Activated T-cell treated with anti-CD3 and anti-CD28 coated beads for 1 hour (primary cell): ENCODE measurements at regions not wholly inside any gene's neighbourhood (a gene's known extent, or its start where the extent isn't known, plus 50 kb on each side); places are given as distances from the start of the nearest gene placed in this dataset.
"Not testable (repeated sequence)": the region's sequence is repeated elsewhere in the genome, so short reads cannot be mapped to it uniquely, and the experiment has no call there.

Source experiments
- DNase-seq: peaks from one replicate; pipeline ENCODE4 v3.0.0-alpha.2; 2020; ENCODE audit warnings: low read depth

DNA sequence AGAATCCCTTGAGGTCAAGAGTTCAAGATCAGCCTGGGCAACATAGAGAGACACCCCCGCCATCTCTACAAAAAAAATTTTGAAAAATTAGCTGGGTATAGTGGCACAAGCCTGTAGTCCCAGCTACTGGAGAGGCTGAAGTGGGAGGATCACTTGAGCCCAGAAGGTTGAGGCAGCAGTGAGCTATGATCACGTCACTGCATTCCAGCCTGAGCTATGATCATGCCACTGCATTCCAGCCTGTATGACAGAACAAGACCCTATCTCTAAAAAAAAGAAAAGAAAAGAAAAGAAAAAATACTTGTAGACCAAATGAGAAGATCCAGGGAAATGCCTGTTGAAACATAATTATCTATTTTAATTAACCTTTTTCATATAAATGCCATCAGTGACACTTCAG lies 93.8 kb upstream of the MDM1 start:
- DNase-seq, result no peak

DNA sequence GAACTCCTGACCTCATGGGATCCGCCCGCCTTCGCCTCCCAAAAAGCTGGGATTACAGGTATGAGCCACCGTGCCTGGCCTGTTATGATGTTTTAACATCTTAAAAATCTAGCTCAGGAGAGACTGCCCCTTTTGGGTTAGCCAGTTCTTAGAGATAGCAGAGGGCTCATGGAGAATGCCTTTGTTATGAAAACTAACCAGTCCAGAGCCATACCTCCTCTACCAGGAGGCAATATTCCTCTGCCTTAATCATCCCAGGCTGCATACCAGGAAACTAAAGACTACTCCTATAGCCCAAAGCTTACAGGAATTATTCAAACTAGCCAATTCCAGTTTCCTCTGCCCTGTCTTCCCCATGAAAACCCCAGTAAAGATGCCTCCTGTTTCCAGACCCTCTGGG lies 96.0 kb upstream of the MDM1 start:
- no peak for DNase-seq

DNA sequence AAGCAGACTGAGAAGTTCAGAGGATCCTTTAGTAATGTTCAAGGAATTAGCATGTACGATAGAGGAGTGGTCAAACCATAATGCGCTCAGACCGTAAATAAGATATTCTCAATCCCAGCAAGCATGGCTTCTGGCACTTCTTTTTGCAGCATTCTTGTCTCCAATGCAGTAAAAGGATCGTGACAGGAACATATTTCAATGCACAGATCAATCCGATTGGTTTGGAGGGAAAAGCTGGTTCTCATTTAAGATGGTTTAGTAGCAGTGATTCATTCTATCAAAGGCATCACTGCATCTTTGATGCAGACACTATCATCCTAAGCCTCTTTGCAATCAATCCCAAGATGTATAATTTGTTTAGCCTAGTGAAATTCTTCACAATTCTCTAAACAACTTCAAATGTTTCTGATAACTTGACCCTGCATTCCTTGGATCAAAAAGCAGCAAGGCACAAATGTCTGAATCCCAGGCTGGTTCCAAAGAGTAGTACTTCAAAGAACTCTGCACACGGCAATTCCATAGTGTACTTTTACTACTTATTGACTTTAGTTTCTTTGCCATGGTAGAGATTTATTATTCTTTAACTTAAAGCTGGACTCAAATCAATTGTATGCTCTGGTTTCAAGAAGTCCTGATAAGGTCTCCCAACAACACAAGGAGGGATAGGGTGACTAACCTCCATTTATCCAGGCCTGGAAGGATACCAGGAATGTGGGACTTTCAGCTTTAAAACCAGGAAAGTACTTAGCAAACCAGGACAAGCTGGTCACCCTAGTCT lies 96.8 kb upstream of the MDM1 start:
- no peak for DNase-seq

DNA sequence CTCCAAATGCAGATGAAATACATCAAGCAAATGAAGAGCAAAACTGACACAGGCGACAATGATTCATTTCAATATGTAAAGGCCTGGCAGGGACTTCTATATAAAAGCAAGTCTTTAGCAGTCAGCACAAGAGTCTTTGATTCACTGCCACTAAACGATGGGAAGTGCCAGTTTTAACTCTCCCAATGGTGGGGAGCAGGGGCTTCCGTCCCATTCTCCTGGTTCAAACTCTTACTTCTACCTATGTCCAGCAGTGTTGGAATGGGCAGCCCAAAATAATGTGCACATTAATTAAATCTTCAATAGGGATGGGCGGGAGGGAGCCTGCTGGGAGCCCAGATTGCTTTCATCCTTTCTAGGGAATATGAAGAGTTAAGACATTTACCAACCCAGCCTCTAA lies 97.5 kb upstream of the MDM1 start:
- DNase-seq, result no peak

DNA sequence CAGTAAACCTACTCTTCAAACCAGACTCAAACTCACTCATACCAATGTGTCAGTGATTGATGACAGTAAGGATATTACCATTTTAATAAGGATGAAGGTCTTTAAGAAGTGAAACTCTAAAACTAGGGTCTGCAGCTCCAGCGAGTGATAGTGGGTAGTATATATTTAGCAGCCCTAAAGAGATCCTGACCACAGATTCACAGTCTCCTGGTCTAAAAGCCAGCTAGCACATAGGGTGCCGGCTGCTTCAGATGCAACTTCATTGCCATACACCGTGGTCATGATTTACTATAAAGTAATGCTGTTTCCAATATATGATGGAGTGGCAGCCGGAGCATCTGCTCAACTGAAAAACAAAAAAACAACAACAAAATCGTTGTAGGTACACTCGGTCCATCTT lies 99.6 kb upstream of the MDM1 start:
- DNase-seq, result no peak

DNA sequence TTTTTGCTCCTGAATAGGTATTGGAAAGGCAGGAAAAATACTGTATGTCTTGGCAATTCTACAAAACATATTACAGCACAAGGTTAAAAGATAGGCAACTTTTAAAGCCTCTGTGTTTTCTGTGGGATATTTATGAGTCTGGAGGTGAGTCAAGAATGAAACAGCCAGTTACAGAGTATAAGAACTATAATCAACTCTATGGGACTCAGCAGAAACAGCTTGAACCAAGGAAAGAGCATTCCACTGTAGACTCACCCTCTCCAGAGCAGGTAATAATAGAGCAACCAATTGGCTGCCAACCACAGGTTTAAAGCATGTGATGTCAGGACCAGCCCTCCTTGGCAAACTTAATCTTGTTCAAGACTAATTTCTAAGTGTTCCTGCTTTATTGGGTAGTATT lies 100.5 kb upstream of the MDM1 start:
- DNase-seq, result no peak

DNA sequence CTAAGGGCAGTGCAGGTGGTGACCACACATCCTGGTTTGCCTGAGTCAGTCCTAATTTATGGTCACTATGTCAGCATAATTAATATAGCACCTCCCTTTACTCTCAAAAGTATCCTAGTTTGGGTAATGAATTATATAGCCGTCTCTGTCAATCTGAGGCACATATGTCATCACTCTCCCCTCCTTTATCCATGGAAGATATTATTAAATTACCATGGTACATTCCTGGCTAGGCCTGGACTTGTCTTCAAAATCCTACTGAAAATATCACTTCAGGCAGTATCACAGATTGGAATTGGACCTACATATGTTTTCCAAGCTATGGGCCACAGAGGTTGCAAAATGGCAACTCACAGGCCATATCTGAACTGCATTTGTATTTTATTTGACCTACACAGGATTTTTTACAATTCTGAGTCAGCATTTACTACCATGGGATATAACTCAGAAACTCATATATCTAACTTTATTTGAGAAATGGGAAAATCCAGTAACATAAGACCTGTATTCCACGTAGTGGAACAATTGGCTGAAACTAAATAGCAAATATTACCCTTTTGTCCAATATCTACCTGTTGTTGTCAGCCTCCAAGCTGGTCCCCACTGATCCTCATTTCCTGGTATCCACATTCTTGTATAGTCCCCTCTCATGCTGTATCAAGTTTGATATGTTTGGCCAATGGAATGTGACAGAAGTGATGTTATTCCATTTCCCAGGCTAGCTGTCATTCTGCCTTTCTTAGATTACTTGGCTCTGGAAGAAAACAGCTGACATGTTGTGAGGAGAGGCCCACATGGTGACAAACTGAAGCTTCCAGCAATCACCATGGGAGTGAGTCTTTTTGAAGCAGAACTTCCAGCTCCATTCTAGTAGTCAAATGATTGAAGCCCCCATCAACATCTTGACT lies 102.5 kb upstream of the MDM1 start:
- no peak for DNase-seq

DNA sequence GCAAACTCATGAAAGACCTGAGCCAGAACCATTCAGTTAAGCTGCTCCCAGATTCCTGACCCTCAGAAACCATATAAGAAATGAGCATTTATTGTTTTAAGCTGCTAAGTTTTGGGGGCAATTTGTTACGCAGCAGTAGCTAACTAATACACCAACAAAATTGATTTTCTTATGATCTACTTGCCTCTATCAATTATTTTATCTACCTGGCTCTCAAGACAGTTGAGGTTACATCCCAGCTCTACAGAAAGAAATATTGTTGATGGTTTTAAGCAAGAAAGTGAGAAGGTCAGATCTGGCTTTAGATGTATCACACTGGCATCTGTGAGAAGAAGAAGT lies 103.1 kb upstream of the MDM1 start:
- DNase-seq, result no peak

DNA sequence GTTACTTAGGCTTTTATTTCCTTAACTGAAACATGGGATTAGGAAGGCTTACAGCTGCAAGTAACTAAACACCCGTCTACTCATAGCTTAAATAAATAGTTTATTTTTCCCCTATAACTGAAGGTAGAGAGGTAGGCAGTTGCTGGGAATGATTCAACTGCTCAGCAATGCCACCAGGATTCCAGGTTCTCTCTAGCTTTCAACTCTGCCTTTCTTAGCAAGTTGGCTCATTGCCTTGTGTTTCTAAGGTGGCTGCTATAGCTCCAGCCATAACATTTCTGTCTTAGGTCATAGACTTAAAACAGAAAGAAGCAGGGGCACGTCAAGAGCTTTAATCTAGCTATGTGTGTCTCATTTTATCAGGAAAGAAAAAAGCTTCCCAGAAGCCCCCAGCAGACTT lies 103.7 kb upstream of the MDM1 start:
- DNase-seq, result no peak

DNA sequence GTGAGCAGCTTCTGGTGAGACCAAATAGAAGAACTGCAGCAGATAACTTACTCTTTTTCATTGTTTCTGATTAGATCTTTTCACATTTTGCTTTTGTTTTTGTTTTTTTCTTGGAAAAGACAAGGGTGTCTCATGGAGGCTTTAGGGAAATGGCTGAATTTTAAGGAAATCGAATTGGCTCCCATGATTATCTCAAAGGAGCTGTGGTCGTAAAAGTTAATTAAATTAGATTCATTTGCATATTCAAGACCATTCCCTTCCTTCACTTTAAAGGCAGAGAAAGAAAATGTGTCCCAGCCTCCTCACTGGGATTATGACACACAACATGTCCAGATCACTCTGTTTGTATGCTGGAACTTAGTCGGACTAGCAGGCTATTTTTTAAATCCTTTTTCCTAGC lies 106.4 kb upstream of the MDM1 start:
- no peak for DNase-seq

DNA sequence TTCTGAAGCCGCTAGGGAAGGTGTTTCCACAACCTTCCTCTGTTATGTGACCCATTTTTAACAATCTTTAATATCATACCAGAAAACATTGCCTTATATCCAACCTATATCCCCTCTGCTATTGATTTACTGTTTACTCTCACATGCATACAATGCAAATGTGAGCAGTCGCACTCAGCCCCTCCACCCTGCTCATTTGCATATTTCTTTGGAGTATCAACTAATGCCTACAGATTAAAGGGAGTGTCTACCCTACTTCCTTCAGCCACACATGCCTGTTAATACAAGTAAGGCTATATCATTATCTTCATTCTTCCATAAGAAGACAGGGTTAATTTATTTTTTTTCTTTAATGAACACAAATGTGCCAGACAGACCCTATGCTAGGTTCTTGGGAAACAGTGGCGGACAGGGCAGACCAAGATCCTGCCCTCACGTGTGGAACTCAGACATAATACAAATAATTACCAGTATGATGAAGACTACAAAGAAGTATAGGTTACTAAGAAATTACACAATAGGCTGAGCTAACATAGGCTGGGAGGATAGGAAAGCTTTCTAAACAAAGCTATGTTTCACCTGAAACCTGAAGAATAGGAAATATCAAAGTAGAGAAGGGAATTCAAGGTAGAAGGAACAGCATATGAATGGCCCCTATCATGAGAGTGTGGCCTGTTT lies 107.3 kb upstream of the MDM1 start:
- DNase-seq, result no peak

DNA sequence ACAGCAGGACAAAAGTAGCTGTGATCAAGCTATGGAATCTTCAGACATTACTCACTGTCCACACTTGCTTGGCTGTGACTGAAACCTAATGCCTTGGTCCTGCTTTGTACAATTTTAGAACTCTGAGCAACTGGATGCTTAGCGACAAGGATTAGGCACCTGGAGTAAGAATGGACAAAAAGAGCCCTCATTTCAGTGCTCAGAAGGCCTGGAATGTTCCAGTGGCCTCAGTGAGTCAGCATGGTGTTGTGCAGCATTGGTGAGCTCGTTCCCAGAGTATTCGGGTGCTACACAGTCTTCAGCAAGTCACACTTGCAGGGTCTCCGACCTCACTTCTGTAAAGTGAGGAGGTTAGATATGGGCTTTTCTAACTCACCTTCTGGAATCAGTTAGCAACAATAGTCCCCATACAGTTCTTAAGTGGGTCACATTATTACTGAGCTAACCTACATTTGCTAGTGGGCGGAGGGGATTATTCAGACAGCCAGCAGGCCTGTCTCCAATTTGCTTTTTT lies 108.0 kb upstream of the MDM1 start:
- no peak for DNase-seq

DNA sequence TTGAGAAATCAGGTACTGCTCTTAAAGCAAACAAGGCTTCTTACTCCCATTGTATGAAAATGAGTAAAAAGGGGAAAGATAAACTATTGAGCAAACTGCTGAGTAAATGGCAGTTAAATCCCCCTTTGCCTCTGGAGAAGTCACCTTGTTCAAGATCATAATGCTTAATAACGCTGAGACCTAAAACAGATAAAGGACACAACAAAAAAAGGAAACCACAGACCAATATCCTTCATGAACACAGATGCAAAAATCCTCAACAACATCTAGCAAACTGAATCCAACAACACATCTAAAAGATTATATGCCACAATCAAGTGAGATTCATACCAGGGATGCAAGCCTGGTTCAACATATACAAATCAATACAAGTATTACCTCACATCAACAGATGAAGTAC lies 109.0 kb upstream of the MDM1 start:
- DNase-seq, result no peak

DNA sequence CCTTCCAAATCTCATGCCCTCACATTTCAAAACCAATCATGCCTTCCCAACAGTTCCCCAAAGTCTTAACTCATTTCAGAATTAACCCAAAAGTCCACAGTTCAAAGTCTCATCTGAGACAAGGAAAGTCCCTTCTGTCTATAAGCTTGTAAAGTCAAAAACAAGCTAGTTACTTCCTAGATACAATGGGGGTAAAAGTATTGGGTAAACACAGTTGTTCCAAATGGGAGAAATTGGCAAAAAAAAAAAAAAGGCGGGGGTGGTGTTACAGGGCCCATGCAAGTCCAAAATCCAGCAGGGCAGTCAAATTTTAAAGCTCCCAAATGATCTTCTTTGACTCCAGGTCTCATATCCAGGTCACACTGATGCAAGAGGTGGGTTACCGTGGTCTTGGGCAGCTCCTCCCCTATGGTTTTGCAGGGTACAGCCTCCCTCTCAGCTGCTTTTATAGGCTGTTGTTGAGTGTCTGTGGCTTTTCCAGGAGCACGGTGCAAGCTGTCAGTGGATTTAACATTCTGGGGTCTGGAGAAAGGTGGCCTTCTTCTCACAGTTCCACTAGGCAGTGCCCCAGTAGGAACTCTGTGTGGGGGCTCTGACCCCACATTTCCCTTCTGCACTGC lies 110.3 kb upstream of the MDM1 start:
- DNase-seq, result not testable (repeated sequence)

DNA sequence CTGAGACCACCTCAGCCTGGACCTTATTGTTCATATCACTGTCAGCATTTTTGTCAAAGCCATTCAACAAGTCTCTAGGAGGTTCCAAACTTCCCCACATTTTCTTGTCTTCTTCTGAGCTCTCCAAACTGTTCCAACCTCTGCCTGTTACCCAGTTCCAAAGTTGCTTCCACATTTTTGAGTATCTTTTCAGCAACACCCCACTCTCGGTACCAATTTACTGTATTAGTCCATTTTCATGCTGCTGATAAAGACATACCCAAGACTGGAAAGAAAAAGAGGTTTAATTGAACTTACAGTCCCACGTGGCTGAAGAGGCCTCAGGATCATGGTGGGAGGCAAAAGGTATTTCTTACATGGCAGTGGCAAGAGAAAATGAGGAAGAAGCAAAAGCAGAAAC lies 111.5 kb upstream of the MDM1 start:
- not testable (repeated sequence) for DNase-seq

DNA sequence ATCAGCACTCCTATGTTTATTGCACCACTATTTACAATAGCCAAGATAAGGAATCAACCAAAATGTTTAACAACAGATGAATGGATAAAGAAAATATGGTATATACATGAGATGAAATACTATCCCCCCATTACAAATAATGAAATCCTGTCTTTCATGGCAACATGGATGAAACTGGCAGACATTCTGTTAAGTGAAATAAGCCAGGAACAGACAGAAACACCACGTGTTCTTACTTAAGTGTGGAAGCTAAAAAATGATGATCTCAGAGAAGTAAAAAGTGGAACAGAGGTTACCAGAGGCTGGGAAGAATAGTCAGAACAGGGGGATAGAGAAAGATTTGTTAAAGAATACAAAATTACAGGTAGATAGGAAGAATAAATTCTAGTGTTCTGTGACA lies 113.7 kb upstream of the MDM1 start:
- DNase-seq, result no peak

DNA sequence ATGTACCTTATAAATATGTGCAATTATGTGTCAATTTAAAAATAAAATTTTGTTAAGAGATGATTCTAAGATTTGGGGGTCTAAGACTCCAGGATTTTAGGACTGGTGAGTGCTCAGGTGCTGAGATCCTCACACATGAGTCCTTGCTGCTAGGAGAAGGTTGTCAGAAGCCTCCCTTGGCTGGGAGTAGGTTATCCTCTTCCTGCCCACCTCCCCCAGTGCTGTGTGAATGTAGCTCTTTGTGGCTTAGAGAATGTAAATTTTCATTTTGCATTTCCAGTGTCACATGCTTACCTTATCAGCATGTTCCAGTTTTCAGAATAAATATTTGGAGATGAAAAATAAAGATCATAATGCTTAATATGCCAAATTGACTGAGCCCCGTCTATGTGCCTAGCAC lies 114.2 kb upstream of the MDM1 start:
- DNase-seq, result no peak

DNA sequence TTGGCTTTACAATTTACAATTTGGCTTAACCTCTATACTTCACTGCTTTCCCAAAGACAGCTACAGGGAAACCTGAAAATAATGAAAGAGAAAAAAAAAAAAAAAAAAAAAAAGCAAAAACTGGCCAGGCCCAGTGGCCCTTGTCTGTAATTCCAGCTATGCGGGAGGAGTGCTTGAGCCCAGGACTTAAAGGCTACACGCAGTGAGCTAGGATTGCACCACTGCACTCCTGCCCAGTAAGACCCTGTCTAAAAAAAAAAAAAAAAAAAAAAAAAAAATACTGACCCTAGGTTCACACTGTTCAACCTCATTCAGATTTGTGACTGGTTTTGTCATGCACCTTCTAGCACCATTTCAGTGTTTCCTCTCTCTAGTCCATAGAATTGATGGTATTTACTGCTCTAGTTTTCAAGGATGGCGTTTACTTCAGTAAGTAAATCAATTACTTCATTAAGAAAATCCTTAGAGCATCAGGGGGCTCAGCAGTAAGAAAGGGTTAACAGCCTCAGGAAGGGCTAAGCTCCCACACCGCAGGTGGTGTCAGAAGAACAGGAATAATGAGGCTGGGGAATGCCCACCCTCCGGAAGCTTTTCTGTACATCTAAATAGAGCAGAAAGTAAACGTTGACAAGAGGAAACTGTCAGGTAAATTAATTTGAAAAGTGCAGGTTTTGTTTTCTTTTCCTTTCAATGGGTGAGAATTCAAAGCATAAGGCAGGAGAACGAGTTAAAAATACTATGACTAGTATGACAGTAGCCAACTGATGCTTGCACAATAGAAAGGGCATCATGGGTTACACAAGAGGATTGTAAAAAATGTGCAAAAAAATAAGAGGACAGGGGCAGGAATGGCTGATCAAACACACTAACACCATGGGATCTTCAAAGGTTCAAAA lies 115.0 kb upstream of the MDM1 start:
- no peak for DNase-seq

DNA sequence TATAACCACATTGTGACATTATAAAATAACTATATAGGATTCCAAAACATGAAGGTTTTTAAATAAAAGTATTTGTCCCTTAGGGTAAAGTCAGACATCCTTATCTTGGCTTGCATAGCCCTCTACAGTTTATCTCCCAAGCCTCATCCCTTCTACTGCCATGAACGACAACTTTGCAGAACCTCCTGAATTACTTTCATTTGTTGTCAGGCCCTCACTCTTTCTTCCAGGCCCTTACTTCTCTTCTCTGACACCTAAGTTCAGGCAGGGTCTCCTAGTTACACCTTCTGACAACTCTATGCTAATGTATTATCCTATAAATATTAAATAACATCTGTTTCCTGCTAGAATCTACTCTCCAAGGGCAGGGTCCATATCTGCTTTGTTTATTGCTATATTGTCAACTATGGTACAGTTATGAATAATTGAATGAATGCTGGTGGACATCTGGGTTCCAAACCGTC lies 115.7 kb upstream of the MDM1 start:
- no peak for DNase-seq

DNA sequence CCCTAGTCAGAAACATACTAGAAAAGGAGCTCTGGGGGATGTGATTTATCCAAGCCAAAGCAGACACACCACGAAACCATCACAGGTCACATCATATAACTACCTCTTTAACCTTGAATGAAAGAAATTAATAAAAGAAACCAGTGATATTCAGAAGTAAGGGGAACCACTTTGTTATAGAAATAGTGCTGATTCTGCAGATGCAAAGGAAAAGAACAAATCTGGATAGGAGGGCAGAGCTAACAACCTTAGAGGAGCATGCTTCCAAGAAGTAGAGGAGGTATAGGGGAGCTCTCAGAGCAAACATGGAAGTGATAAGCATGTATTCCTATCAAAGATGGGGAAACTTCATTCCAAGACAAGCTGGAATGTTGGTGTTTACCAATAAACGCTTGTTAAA lies 117.0 kb upstream of the MDM1 start:
- no peak for DNase-seq

DNA sequence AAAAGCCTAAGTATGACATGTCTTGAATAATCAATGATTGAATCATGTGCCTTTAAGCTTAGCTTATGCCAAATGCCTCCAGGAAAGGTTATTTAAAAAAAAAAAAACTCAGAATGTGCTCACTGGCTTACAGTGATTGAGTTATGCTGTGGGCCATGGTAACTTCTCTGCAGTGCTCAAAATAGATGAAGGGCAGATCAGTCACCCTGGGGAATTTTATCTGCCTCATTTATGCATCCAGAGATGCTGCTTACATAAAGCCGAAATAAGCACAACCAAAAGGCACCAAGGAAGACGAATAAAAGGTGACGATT lies 118.7 kb upstream of the MDM1 start:
- DNase-seq, result no peak
